ENCODE measurements at regions not wholly inside any gene's neighbourhood (a gene's known extent, or its start where the extent isn't known, plus 50 kb on each side); places are given as distances from the start of the nearest gene placed in this dataset.
A peak's percentile ranks its signal among the peaks of the same experiment; 100 is the strongest.
"Not testable (repeated sequence)": the region's sequence is repeated elsewhere in the genome, so short reads cannot be mapped to it uniquely, and the experiment has no call there.

GRCh38 chr5:98519571-98519970 lies 253.9 kb upstream of the RGMB start:
- DNase-seq = no peak

GRCh38 chr5:98521821-98522220 lies 251.6 kb upstream of the RGMB start:
- DNase-seq = no peak

- no peak for DNase-seq
Observed at GRCh38 chr5:98524773-98525172, 248.7 kb upstream of the RGMB start.

GRCh38 chr5:98527846-98528245 lies 245.6 kb upstream of the RGMB start:
- DNase-seq = no peak

- no peak for DNase-seq
Observed at GRCh38 chr5:98529321-98529720, 244.1 kb upstream of the RGMB start.

- no peak for DNase-seq
Observed at GRCh38 chr5:98530224-98530623, 243.2 kb upstream of the RGMB start.

- DNase-seq = no peak
Observed at GRCh38 chr5:98535901-98536300, 237.6 kb upstream of the RGMB start.

- DNase-seq = no peak
Observed at GRCh38 chr5:98540056-98540455, 233.4 kb upstream of the RGMB start.

GRCh38 chr5:98541641-98542040 lies 231.8 kb upstream of the RGMB start:
- no peak for DNase-seq

- DNase-seq = no peak
Observed at GRCh38 chr5:98543490-98543889, 230.0 kb upstream of the RGMB start.

- DNase-seq = not testable (repeated sequence)
Observed at GRCh38 chr5:98546924-98547323, 226.5 kb upstream of the RGMB start.

- no peak for DNase-seq
Observed at GRCh38 chr5:98556712-98557111, 216.8 kb upstream of the RGMB start.

- DNase-seq = no peak
Observed at GRCh38 chr5:98557916-98558315, 215.5 kb upstream of the RGMB start.

GRCh38 chr5:98563885-98564653 lies 209.4 kb upstream of the RGMB start:
- peak; percentile 12 for DNase-seq

GRCh38 chr5:98564836-98565235 lies 208.6 kb upstream of the RGMB start:
- no peak for DNase-seq

GRCh38 chr5:98568336-98568735 lies 205.1 kb upstream of the RGMB start:
- DNase-seq = no peak

GRCh38 chr5:98569288-98569687 lies 204.2 kb upstream of the RGMB start:
- no peak for DNase-seq

- no peak for DNase-seq
Observed at GRCh38 chr5:98570010-98570409, 203.5 kb upstream of the RGMB start.

GRCh38 chr5:98570661-98571191 lies 202.7 kb upstream of the RGMB start:
- DNase-seq = no peak

GRCh38 chr5:98573834-98574320 lies 199.6 kb upstream of the RGMB start:
- no peak for DNase-seq

- no peak for DNase-seq
Observed at GRCh38 chr5:98576275-98576674, 197.2 kb upstream of the RGMB start.

GRCh38 chr5:98578438-98578837 lies 195.0 kb upstream of the RGMB start:
- DNase-seq = no peak

- no peak for DNase-seq
Observed at GRCh38 chr5:98581112-98581997, 192.1 kb upstream of the RGMB start.

- no peak for DNase-seq
Observed at GRCh38 chr5:98583586-98583985, 189.9 kb upstream of the RGMB start.

Measured in NCI-H82 (cell line).